Natural killer cell (primary cell): ENCODE measurements at regions not wholly inside any gene's neighbourhood (a gene's known extent, or its start where the extent isn't known, plus 50 kb on each side); places are given as distances from the start of the nearest gene placed in this dataset.

ENCODE experiments used
- ATAC-seq, 3 donors: fragments of 150-1000 bp in 2 of 3; fragments of 200-7000 bp in 1 of 3; cut with Tn5 transposase; 1 replicate in 1 of 3; 2 replicates in 2 of 3; pipeline ENCODE4 v1.10.0; 2021; ENCODE audit warnings: mild to moderate bottlenecking in 2 of 3, moderate library complexity in 2 of 3
- DNase-seq, 2 donors: peaks; one replicate each; pipeline versions ENCODE4 v3.0.0 to v3.0.0-alpha.2; 2013 to 2021; ENCODE audit warnings: mixed read lengths in 1 of 2
- H3K27ac ChIP-seq: one replicate; pipeline ENCODE4 v1.5.1; 2013; ENCODE audit warnings: mild to moderate bottlenecking, low read length
- H3K27me3 ChIP-seq: one replicate; pipeline ENCODE4 v1.6.1; 2013; ENCODE audit warnings: low read length; ENCODE audit not compliant: control insufficient read depth, insufficient read depth
- H3K36me3 ChIP-seq: one replicate; pipeline ENCODE4 v1.6.1; 2013; ENCODE audit warnings: low read length; ENCODE audit not compliant: control insufficient read depth, insufficient read depth
- H3K4me1 ChIP-seq: one replicate; pipeline ENCODE4 v1.6.1; 2013; ENCODE audit warnings: low read length; ENCODE audit not compliant: control insufficient read depth, insufficient read depth
- H3K4me3 ChIP-seq: one replicate; pipeline ENCODE4 v1.5.1; 2013; ENCODE audit warnings: low read length
- H3K9me3 ChIP-seq: one replicate; pipeline ENCODE4 v1.6.1; 2013; ENCODE audit warnings: low read length; ENCODE audit not compliant: control insufficient read depth, insufficient read depth
- H3K27ac Mint-ChIP-seq, 2 donors: one replicate each; pipeline ENCODE4 v1.8.0; 2022; ENCODE audit warnings: mild to moderate bottlenecking in 2 of 2, mixed read lengths in 2 of 2, moderate library complexity in 1 of 2
- H3K27me3 Mint-ChIP-seq, 2 donors: one replicate each; pipeline ENCODE4 v1.8.0; 2022; ENCODE audit warnings: low read depth in 2 of 2, mixed read lengths in 2 of 2
- H3K36me3 Mint-ChIP-seq: one replicate; pipeline ENCODE4 v1.8.0; 2022; ENCODE audit warnings: mixed read lengths
- H3K4me1 Mint-ChIP-seq, 2 donors: one replicate each; pipeline ENCODE4 v1.8.0; 2022; ENCODE audit warnings: mixed read lengths in 2 of 2
- H3K4me3 Mint-ChIP-seq: one replicate; pipeline ENCODE4 v1.8.0; 2022; ENCODE audit warnings: mild to moderate bottlenecking, moderate library complexity, mixed read lengths
- H3K9me3 Mint-ChIP-seq, 2 donors: one replicate each; pipeline ENCODE4 v1.8.0; 2022; ENCODE audit warnings: mixed read lengths in 2 of 2
- WGBS: methylation state at CpG from one replicate; pipeline ENCODE4 v1.1.7; 2013; ENCODE audit warnings: missing lambda C conversion rate; ENCODE audit not compliant: insufficient coverage; 5-methylcytosine and 5-hydroxymethylcytosine counted together
- intact Hi-C: fragments of 100-400 bp; cut with micrococcal nuclease; formaldehyde crosslinking; loops from one replicate; pipeline ENCODE4 v1.14.2; 2022
- TF ChIP-seq, protein P1 (sequence below): fragments of 200-600 bp; IDR thresholded peaks from one replicate; pipeline ENCODE4 v1.8.0; 2022; ENCODE audit warnings: antibody characterized with exemption

DNA sequence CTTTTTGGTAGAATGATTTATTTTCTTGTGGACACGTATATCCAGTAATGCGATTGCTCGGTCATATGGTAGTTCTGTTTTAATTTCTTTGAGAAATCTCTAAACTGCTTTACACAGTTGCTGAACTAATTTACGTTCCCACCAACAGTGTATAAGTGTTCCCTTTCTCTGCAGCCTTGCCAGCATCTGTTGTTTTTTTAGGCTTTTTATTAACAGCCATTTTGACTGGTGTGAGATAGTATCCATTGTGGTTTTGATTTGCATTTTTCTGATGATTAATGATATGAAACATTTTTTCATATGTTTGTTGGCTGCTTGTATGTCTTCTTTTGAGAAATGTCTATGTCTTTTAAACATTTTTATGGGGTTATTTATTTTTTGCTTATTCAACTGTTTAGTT lies 196.7 kb downstream of the MOXD1 start:
- Mint-ChIP-seq H3K27ac (no peak overlapping the region), H3K4me3 (no peak overlapping the region), H3K27me3 (peaks cover 0 to 8% of the 10 kb centered on the region in 2 donors), H3K4me1 (no peaks in the 10 kb centered on the region), H3K36me3 (no peaks in the 10 kb centered on the region), H3K9me3 (peaks cover 0 to 2% of the 10 kb centered on the region in 2 donors)
- Histone ChIP-seq H3K4me1 (no peaks in the 10 kb centered on the region), H3K27ac (no peak overlapping the region), H3K9me3 (no peaks in the 10 kb centered on the region), H3K4me3 (no peak overlapping the region), H3K27me3 (no peaks in the 10 kb centered on the region), H3K36me3 (no peaks in the 10 kb centered on the region)
- intact Hi-C loops, result no loop called here
- TF ChIP-seq, protein P1, sequence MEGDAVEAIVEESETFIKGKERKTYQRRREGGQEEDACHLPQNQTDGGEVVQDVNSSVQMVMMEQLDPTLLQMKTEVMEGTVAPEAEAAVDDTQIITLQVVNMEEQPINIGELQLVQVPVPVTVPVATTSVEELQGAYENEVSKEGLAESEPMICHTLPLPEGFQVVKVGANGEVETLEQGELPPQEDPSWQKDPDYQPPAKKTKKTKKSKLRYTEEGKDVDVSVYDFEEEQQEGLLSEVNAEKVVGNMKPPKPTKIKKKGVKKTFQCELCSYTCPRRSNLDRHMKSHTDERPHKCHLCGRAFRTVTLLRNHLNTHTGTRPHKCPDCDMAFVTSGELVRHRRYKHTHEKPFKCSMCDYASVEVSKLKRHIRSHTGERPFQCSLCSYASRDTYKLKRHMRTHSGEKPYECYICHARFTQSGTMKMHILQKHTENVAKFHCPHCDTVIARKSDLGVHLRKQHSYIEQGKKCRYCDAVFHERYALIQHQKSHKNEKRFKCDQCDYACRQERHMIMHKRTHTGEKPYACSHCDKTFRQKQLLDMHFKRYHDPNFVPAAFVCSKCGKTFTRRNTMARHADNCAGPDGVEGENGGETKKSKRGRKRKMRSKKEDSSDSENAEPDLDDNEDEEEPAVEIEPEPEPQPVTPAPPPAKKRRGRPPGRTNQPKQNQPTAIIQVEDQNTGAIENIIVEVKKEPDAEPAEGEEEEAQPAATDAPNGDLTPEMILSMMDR, result no peak
- WGBS, result 92% methylated on average over 4 of the region's 4 CpGs
- DNase-seq (no peak), ATAC-seq (no peak)

DNA sequence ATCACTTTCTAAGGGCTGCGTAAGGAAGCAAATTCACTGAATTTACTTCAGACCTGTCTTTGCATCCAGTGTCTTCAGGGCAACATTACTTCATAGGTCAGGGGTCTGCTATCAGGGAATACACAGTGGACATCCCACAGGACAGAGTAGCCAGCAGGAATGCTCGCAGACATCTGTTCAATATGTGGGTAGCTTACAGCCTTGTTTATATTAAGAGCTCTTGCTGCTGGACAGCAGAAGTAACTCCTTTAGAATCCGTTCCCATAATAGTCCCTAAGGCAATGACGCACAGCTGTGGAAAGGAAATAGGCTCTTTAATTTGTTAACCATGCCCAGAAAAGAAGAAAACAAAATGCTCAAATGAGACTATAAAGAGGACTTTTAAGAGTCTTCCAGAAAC lies 198.7 kb downstream of the MOXD1 start:
- intact Hi-C loops, result no loop called here
- DNase-seq, result no peak
- no peaks in the 10 kb centered on the region for H3K27me3 ChIP-seq
- no peaks in the 10 kb centered on the region for H3K4me1 ChIP-seq
- no peak overlapping the region for H3K27ac ChIP-seq
- 88% methylated on average over 4 of the region's 4 CpGs for WGBS
- no peak for ATAC-seq
- no peaks in the 10 kb centered on the region for H3K36me3 ChIP-seq
- Mint-ChIP-seq H3K4me1 (no peaks in the 10 kb centered on the region), H3K9me3 (no peaks in the 10 kb centered on the region), H3K36me3 (no peaks in the 10 kb centered on the region), H3K27me3 (no peaks in the 10 kb centered on the region), H3K27ac (no peak overlapping the region), H3K4me3 (no peak overlapping the region)
- TF ChIP-seq, protein P1, result no peak
- no peak overlapping the region for H3K4me3 ChIP-seq
- no peaks in the 10 kb centered on the region for H3K9me3 ChIP-seq

DNA sequence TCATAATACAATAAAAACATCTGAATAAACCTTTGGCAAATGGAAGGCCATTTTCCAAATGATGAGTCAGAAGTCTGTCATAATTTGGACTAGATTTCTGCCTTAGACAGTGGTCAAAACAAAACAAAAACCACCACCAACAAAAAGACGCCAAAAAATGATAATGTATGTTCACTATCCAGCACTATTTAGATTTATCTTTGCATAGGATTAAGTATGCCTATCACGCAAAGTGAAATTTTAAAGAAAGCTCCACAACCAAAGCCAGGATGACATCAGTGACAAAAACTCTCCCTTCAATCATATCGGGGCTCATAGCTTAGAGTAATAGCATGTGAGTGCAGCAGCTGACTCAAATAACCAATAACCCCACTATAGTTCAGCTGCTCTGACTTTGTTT lies 201.9 kb downstream of the MOXD1 start:
- WGBS, result 100% methylated on average over 2 of the region's 3 CpGs
- H3K4me1 ChIP-seq, result no peaks in the 10 kb centered on the region
- no peak overlapping the region for H3K27ac Mint-ChIP-seq
- H3K9me3 ChIP-seq, result no peaks in the 10 kb centered on the region
- no peak overlapping the region for H3K4me3 ChIP-seq
- H3K9me3 Mint-ChIP-seq, result peaks cover 0 to 2% of the 10 kb centered on the region in 2 donors
- ATAC-seq (no peak), DNase-seq (no peak)
- TF ChIP-seq, protein P1, result no peak
- no peak overlapping the region for H3K4me3 Mint-ChIP-seq
- no peaks in the 10 kb centered on the region for H3K27me3 Mint-ChIP-seq
- no peaks in the 10 kb centered on the region for H3K4me1 Mint-ChIP-seq
- H3K36me3 Mint-ChIP-seq, result no peaks in the 10 kb centered on the region
- H3K27ac ChIP-seq, result no peak overlapping the region
- no peaks in the 10 kb centered on the region for H3K36me3 ChIP-seq
- intact Hi-C loops, result no loop called here
- no peaks in the 10 kb centered on the region for H3K27me3 ChIP-seq

DNA sequence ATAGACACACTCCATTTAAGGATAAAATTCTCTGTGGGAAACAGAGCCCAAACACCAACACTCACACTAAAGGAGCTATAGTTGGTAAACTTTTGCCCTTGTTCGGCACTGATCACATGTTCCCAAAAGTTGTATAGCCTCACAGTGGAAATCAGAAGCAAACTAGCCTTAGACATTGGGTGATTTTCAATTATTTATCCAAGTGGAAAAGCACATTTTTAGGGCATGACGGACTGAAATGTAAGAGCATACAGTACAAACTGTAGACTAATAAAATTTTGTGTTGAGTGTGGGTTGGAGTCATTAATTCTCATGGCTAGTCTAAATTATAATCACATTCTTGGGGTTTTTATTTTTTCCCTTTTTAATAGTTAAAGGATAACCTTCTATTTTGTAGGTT lies 202.4 kb downstream of the MOXD1 start:
- Mint-ChIP-seq H3K36me3 (no peaks in the 10 kb centered on the region), H3K4me3 (no peak overlapping the region), H3K4me1 (no peaks in the 10 kb centered on the region), H3K9me3 (peaks cover 0 to 2% of the 10 kb centered on the region in 2 donors), H3K27me3 (no peaks in the 10 kb centered on the region), H3K27ac (no peak overlapping the region)
- ATAC-seq (no peak), DNase-seq (no peak)
- Histone ChIP-seq H3K27ac (no peak overlapping the region), H3K4me1 (no peaks in the 10 kb centered on the region), H3K27me3 (no peaks in the 10 kb centered on the region), H3K36me3 (no peaks in the 10 kb centered on the region), H3K9me3 (no peaks in the 10 kb centered on the region), H3K4me3 (no peak overlapping the region)
- TF ChIP-seq, protein P1, result no peak
- intact Hi-C loops, result no loop called here
- WGBS, result 89% methylated on average over 2 of the region's 2 CpGs
